Endothelial cell of hepatic sinusoid (primary cell): ENCODE measurements at regions not wholly inside any gene's neighbourhood (a gene's known extent, or its start where the extent isn't known, plus 50 kb on each side); places are given as distances from the start of the nearest gene placed in this dataset.
"Not testable (repeated sequence)": the region's sequence is repeated elsewhere in the genome, so short reads cannot be mapped to it uniquely, and the experiment has no call there.

Source experiments
- in situ Hi-C: cut with HindIII; loops from 2 replicates; pipeline ENCODE4 v1.10.0; 2017; ENCODE audit warnings: low sequenced_read_pairs

DNA sequence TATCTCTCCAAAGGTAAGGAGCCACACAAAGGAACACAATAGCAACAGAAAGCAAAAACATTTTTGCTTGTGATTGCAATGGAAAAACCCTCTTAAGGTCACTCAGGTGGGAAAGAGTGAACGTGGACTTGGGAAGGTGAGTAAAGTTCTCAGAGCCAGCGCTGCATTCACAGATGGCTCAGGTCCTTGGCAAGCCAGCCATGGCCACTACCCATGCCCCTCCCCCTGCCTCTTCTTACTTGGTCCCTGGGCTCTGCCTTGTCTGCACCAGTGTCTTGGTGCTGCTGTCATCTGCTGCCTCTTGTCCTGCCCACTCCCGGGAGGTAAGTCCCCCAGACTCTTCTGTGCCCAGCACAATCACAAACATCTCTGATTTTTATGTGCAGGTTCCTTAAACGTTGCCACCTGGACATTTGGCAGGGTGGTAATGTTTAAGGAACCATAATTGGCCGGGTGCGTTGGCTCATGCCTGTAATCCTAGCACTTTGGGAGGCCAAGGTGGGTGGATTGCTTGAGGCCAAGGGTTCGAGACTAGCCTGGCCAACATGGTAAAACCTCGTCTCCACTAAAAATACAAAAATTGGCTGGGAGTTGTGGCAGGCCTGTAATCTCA is 74.6 kb downstream of the FEM1C start:
- in situ Hi-C loops = no loop called here

DNA sequence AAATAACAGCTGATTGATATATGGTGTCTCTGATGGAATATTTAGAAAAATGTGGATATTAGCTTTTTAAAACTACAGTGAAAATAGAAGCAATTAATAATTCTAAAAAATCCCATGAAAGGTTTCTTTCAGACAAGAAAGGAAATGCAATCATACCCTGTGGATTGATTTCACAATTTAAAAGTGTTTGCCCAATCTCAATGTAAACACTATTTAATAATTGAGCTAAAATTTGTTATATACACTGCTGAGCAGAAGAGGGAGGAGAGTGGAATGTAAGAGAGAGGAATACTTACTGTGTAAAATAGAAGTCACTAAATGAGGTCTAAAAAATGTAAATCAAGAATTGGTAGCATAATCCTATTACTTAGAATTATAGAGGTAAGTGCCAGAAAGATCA is 76.9 kb downstream of the FEM1C start:
- in situ Hi-C loops = no loop called here

DNA sequence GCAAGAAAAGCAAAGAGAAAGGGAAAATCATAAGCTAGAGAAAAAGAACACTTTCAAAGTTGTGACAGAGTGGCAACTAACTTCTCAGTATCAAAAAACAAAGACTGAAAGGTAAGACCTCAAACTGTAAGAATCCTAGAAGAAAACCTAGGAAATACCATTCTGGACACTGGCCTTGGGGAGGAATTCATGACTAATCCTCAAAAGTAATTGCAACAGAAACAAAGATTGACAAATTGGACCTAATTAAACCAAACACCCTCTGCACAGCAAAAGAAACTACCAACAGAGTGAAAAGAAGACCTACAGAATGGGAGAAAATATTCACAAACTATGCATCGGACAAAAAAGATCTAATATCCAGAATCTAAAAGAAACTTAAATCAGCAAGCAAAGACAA is 79.1 kb downstream of the FEM1C start:
- in situ Hi-C loops = no loop called here

DNA sequence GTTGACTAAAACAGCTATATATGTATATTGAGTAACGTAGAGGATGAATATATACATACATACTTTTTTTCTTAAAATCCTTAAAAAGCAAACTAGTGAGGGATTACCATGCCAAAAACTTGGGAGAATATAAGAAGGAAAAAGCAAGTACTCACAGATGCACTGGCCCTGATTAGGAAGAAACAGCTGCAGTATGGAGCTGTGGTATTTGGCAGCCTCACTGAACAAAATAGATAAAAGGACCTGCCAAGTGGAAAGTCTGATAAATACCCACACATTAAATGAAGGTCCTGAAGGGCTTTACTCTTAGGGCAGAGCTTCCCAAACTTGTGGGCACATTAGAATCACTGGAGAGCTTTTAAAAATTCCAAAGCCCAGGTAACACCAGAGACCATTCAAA is 80.6 kb downstream of the FEM1C start:
- in situ Hi-C loops = no loop called here

DNA sequence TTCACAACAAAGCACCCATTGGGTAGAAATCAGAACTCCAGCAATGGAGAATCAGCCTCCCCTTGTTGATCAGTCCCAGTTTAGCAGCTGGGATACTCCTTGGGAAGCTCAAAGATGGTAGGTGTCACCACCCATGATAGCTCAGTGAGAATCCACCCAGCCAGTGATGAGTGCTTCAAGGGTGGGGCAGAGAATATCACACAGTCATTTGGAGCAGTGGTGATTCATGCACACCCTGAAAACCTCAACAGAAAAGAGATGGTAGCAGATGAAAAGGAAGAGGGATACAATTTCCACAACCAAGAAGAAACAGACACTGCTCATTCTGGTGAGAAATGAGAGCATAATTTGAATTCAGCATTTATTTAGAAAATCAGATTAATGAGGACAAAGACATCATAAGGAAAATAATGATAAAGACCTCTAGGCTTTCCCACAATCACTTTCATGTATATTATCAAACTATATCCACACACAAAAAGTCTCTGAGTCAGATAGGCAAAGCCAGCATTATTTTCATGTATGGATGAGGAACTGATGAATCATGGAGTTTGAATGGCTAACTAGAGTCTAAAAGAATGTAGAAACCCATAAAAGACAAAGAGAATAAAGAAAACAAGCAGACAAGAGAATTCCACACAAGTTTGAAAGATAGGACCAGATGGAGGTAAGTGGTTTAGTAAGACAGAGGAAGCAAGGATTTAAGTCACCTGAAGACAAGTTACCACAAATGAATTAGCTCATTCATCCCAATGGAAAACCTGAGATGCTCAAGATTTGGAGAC is 82.9 kb downstream of the FEM1C start:
- in situ Hi-C loops = no loop called here

DNA sequence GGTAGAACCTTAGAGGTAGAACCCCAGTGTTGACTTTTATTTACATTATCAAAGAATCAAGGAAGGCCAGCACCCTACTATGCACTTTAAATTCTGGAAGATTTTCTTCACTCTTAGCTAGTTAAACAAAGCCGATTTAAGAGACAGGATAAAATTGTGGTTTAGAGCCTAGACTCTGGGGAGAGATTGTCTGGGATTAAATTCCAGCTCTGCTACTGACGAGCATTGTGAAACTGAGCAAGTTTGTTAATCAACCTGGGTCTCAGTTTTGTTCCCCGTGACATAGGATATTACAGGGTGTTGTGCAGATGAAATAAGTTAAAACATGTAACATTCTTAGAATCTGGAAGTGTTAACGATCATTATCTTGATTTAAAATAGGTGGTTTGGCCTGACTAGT is 83.5 kb downstream of the FEM1C start:
- in situ Hi-C loops = no loop called here

DNA sequence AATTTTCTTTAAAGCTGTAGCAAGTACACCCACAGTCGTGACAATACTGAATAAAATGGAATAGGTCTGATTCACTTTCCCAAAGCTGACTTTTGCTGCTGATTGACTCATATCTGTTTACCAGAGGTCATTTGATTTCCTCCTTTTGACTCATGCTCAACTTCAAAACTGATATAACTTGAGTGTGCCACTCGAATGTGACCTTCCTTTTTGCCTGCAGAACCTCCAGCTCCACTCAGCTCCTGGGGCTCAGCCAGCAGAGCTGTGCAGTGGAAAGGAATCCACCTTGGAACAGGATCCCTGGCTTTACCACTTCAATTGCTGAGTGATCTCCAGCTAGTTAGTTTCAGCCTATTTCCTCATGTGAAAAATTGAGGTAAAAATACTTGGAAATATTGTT is 84.1 kb downstream of the FEM1C start:
- in situ Hi-C loops = no loop called here

DNA sequence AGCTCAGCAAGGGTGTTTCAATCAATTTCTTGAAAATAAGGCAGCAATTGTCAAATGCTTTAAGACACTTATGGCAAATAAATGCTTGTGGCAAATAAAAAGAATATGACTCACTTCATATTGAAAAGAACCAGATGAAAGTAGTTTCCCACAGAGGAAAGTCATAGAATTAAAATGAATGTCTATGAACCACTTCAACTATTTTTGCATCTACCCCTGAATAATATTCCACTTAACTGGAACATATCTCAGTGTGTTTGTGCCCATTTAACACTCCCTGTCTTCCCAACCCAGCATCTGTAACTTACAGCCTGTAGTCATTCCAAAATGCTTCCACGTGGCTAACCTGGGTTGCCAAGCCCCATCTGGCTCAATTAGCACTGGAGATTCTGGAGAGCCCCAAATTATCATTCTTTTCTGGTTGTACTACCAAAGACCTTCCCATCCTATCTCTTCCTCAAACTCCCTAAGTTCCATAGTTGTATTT is 84.7 kb downstream of the FEM1C start:
- in situ Hi-C loops = loop anchor here (5.0 kb wide), 1 partner anchor 43 kb away; no protein-coding TSS in a partner anchor

DNA sequence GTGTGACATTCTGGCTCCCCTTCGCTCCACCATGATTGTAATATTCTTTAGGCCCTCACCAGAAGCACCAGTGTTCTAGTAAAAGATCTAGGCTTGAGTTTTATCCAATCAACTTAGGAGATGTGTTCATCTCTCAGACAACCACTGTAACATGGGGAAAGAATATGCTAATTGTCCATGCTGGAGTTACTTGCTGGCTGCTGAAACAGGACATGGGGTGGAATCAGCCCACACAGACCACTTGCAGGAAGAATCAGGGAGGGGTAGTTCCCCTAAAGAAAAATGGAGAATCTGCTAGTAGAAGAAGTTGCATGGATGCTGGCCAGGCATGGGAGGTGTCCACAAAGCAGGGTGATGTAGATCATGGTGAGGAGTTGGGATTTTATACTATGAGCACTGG is 86.2 kb downstream of the FEM1C start:
- in situ Hi-C loops = loop anchor here (5.0 kb wide), 1 partner anchor 41 kb away; no protein-coding TSS in a partner anchor

DNA sequence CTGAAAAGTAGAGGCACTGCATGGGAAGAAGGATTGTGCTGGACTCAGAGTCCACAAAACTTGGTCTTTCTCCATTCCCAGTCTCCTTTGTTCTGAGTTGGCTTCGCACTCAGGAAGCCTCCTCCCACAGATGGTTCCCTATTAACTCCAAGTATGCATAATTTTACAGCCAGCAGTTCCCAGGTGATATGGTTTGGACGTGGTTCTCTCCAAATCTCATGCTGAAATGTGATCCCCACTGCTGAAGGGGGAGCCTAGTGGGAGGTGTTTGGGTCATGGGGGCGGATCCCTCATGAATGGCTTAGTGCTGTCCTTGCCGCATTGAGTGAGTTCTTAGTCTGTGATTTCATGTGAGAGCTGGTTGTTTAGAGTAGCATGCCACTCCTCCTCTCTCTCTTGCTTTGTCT is 86.6 kb downstream of the FEM1C start:
- in situ Hi-C loops = loop anchor here (5.0 kb wide), 1 partner anchor 41 kb away; no protein-coding TSS in a partner anchor

DNA sequence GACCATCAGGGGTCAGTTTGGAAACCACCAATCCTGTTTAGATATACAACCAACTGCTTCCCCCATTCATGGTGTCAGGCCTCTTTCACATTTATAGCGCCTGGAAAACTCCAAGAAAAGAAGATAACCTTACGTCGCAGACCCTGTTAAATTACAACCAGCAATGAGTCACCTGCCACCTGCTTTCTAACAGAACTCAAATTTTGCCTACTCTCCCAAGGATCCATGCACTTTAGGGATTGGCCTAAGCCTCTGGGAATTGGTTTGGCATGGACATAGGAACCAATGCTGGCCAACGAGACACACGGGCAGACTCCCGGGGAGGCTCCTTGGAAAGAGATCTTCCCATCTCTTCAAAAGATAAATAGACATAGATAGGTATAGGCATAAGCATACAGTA is 87.0 kb downstream of the FEM1C start:
- in situ Hi-C loops = loop anchor here (5.0 kb wide), 1 partner anchor 40 kb away; no protein-coding TSS in a partner anchor

DNA sequence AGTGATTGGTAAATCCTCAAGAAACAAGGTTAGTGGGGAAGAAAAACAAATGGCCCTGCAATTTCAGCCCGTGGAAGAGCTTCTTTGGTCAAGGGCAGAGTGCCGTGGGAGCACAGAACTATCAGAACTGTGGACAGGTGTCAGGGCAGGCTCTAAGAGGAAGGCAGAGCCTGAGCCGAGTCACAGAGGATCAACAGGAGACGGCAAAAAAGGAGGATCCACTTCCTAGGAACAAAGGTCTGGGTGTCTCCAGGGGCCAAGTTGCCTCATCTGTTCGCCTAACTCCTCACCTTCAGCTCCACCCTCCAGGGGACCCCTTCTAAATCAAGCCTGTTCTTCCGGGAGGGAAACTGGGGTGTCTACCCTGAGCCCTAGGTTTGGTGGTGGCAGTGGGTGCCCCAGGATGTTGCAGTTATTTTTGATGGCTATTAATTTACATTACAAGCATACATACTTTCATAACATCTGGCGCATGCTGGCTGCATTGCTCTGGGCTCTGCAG is 88.0 kb downstream of the FEM1C start:
- in situ Hi-C loops = loop anchor here (5.0 kb wide), 1 partner anchor 39 kb away; no protein-coding TSS in a partner anchor

DNA sequence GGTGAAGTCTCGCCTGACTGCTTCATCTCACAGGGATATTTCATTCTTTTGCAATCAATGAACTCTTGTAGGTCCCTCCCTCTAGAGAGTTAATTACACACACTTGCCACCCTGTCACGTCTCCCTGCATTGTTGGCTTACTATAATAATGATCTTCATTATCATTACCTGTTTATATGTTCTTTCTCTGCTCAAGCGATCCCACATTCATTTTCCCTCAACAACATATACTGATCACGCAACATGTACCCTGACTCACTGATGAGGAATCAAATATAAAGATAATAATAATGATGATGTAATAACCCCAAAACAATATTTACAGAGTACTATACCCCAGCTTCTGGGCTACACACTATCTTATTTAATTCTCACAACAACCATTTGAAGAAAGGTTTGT is 88.5 kb downstream of the FEM1C start:
- in situ Hi-C loops = loop anchor here (5.0 kb wide), 1 partner anchor 39 kb away; no protein-coding TSS in a partner anchor

DNA sequence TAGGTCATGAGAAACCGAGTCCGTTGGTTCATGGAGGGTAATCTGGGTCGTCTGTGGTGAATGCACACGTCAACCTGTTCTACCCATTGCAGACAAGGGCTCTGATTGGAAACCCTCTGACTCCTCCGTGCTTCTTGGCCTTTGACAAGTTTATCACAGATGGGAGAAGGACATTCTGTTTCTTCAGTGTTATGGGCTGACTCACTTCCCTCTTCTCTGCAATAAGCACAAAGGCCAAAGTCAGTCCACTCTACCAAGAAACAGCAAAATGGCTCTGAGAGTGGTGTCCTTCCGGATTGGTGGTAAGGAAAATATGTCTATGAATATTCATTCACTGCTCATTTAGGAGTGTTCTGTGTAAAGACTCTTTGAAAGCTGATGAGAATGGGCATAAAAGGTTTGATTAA is 89.3 kb downstream of the FEM1C start:
- in situ Hi-C loops = loop anchor here (5.0 kb wide), 1 partner anchor 38 kb away; no protein-coding TSS in a partner anchor

DNA sequence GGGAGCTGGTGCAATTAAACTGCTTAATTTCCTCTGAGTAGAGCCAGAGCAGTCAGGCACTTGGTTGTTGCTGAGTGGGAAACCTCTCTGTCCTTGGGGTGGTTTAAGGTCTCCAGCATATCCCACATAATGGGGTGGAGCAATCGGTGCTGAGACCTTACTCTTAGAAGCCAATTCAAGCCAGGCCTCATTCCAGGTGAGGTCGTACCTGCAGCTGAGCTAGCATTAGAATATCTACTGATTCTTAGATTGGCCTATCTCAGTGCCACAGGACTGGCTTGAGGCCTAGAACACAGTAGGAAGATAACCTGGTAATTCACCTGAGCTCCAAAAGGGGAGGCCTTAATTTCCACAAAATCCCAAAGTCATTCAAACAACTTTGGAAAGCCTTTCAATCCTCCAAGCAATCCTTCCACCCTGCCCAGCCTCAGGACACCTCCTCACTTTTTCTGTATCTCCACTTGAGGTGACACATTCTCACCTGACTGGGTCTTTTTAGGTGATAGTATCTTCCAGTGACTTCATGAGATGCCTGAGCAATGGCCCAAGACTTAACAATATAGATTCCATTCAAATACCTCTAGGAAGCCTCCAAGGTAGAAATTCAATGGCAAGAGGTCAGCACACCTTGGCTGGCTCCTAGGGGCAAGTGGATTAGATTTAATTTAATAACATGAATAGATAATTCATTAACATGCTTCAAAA is 91.0 kb downstream of the FEM1C start:
- in situ Hi-C loops = no loop called here

DNA sequence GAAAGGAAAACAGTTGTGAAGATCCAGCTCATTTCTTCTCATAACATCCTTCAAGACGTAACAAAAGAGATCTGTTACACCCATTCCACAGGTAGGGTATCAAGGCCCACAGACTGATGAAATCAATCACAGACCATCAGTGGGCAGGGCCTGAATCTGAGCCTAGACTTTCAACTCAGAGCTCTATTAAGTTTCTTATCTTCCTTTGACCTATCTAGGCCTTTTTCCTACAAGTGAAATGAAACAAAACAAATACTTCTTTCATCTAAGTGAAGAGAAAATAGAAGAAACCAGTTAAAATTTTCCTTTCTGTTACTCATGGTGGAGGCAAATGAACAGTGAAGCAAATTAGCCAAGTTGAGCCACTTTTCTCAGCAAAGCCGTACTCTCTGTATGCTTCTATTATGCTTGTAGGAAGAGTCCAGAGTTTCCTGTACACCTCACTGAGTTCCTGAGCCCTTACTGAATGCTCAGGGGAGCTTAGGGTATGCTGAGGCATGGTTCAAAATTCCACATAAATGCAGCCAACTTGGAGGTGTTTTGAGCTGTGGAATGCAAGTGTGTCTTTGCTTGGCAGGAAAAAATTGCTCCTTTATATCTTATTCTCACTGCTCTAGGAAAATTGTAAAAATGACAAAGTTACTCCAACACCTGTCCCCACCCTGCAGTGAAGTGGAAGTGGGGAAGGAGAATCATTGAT is 91.9 kb downstream of the FEM1C start:
- in situ Hi-C loops = no loop called here

DNA sequence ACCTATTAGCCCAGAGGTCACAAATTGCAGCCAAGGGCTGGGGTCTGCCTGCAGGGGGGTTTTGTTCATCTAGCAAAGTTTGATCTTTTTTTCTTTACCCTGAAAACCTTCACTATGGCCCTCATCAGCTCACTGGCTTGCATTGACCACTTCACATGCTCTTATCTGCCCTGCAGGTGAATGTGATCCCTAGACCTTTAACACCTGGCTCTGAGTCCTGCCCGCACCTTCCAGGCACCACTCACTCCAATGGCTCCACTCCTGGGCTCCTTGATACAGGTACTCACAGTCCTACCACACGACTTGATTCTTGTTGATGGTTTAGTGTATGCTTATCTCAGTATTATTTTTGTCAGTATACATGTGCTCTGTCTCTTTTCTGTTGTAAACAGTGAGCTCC is 92.5 kb downstream of the FEM1C start:
- in situ Hi-C loops = no loop called here

DNA sequence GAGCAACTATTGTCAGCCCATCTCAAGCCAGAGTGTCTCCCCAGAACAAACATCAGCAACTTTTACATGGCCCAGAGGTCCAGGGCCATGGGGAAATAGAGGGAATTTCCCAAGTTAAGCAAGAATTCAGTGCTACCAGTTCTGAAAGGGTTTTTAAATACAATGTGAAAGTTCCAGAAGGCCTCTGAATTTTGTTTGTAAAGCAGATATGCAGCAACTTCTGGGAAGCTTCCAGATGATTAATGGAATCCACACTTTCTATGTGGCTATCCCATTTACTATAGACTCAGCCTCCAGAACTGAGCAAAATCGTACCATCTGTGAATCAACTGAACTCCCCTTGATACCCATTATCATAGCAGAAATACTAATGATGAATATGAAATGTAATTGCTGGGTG is 93.8 kb downstream of the FEM1C start:
- in situ Hi-C loops = no loop called here

DNA sequence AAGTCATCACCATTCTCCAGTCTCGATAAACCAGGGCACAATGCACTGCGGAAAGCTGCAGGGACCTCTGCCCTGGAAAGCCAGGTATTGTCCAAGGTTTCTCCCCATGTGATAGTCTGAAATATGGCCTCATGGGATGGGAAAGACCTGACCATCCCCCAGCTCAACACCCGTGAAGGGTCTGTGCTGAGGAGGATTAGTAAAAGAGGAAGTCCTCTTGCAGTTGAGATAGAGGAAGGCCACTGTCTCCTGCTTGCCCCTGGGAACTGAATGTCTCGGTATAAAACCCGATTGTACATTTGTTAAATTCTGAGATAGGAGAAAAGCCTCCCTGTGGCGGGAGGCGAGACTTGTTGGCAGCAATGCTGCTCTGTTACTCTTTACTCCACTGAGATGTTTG is 95.9 kb downstream of the FEM1C start:
- in situ Hi-C loops = not testable (repeated sequence)

DNA sequence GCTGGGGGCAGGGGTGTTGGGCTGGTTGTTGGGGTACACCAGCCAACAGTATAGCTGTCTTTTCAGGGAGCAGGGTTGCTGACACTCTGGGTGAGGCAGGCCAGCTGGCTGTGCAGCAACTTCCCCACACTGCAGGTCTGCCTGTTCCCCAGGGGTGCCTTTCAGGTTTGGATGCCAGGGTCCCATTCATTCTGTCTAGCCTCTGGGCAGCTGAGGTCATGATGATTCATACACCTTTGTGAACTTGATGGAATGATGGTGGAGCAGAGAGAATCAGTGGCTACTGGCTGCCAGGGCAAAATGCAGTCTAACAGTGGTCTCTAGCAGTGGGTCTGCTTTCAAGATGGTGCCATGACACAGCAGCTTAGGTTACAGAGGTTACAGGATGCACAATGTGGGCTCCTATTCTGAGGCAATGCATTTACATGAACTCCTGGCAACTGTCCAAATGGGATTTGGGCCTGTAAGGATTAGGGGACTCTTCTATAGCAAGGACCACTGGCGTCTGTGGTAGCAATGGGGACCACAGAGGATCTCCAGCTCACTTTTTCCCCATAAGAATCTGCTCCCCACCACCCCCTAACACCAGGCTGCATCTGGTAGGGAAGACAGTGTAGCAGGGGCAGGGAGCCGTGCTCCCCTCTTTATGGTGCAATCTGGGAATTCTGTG is 103.7 kb downstream of the FEM1C start:
- in situ Hi-C loops = no loop called here
